Peyer's patch (tissue), 4 donors: ENCODE measurements at regions not wholly inside any gene's neighbourhood (a gene's known extent, or its start where the extent isn't known, plus 50 kb on each side); places are given as distances from the start of the nearest gene placed in this dataset.

Source experiments
- POLR2A ChIP-seq, 2 donors: fragments of 450-650 bp; IDR thresholded peaks; one replicate each; pipeline ENCODE4 v1.5.1; 2017; ENCODE audit warnings: antibody characterized with exemption in 2 of 2, mild to moderate bottlenecking in 2 of 2, moderate library complexity in 2 of 2
- TF ChIP-seq, protein P1 (sequence below), 6 experiments: fragments of 450-650 bp in 4 of 6; fragments of 200-600 bp in 2 of 6; sonication (generic) in 1 of 6; IDR thresholded peaks; one replicate each; pipeline ENCODE4 v1.5.1; 2017 to 2019; ENCODE audit warnings: antibody characterized with exemption in 6 of 6, mild to moderate bottlenecking in 3 of 6, moderate library complexity in 1 of 6

DNA sequence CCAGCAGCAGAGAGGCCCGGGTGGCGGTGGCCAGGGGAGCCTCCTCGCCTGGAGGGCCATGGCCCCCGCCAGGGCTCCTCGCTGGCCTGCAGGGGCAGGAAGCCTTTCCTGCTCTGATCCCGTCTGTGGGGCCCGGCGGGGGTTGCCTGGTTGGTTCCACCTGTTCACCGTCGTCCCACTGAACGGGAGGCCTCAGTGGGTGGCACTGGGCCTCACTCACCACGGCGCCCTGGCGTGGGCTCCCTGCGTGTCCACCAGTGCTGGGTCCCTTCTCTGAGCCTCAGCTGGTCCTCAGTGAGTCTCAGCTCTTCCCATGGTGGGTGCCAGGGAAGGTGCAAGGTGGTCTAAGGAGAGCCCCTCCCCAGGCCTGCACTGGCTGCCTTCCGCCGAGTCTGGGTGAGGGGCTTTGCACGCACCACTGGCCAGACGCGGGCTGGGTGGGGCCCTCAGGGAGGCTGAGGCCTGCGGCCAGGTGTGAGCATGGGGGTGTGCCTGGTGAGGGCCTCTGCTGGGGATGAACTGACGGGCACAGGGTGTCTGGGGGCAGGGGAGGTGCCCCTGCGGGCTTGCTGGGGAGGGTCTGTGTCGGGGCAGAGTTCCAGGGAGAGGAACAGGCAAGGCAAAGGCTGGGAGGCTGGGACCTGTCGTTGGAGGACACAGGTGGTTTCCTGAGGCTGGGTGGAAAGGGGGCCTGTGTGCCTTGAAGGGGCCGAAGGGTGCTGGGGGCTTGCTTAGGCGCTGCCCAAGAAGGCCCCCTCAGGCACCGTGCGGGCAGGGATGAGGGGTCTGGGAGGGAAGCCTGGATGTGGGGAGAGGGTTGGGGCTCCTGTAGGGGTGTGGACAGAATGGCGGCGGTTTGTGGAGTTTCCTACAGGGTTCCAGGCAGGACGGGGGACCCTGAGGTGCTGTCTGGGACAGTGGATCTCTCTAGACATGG, 339.8 kb downstream of the TMEM121 start:
- TF ChIP-seq, protein P1, sequence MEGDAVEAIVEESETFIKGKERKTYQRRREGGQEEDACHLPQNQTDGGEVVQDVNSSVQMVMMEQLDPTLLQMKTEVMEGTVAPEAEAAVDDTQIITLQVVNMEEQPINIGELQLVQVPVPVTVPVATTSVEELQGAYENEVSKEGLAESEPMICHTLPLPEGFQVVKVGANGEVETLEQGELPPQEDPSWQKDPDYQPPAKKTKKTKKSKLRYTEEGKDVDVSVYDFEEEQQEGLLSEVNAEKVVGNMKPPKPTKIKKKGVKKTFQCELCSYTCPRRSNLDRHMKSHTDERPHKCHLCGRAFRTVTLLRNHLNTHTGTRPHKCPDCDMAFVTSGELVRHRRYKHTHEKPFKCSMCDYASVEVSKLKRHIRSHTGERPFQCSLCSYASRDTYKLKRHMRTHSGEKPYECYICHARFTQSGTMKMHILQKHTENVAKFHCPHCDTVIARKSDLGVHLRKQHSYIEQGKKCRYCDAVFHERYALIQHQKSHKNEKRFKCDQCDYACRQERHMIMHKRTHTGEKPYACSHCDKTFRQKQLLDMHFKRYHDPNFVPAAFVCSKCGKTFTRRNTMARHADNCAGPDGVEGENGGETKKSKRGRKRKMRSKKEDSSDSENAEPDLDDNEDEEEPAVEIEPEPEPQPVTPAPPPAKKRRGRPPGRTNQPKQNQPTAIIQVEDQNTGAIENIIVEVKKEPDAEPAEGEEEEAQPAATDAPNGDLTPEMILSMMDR (IDR thresholded peaks at IDR 0.05), result no peak
- TF ChIP-seq POLR2A (IDR thresholded peaks at IDR 0.05), result no peak
